Parathyroid adenoma (tissue), 2 donors: ENCODE measurements at regions not wholly inside any gene's neighbourhood (a gene's known extent, or its start where the extent isn't known, plus 50 kb on each side); places are given as distances from the start of the nearest gene placed in this dataset.

Experiments
- H2AFZ ChIP-seq: fragments of 300-600 bp; sonication (generic); one replicate; pipeline ENCODE4 v1.7.0; 2017; ENCODE audit warnings: antibody characterized with exemption, mild to moderate bottlenecking
- H3K27ac ChIP-seq: fragments of 300-600 bp; sonication (generic); one replicate; pipeline ENCODE4 v1.7.0; 2017
- H3K27me3 ChIP-seq: fragments of 300-600 bp; sonication (generic); one replicate; pipeline ENCODE4 v1.7.0; 2017; ENCODE audit warnings: low read length; ENCODE audit not compliant: control insufficient read depth, insufficient read depth
- H3K36me3 ChIP-seq: fragments of 300-600 bp; sonication (generic); one replicate; pipeline ENCODE4 v1.7.0; 2017; ENCODE audit warnings: low read length; ENCODE audit not compliant: control insufficient read depth, insufficient read depth
- H3K4me1 ChIP-seq: fragments of 300-600 bp; sonication (generic); one replicate; pipeline ENCODE4 v1.7.0; 2017; ENCODE audit warnings: control low read depth
- H3K4me2 ChIP-seq: fragments of 300-600 bp; sonication (generic); one replicate; pipeline ENCODE4 v1.7.0; 2017; ENCODE audit warnings: low read length
- H3K4me3 ChIP-seq: fragments of 300-600 bp; sonication (generic); one replicate; pipeline ENCODE4 v1.7.0; 2017; ENCODE audit warnings: low read depth, low read length
- H3K79me2 ChIP-seq: fragments of 300-600 bp; sonication (generic); one replicate; pipeline ENCODE4 v1.7.0; 2017; ENCODE audit warnings: control low read depth
- H3K9ac ChIP-seq: fragments of 300-600 bp; sonication (generic); one replicate; pipeline ENCODE4 v1.7.0; 2017; ENCODE audit warnings: mild to moderate bottlenecking
- H3K9me3 ChIP-seq: fragments of 300-600 bp; sonication (generic); one replicate; pipeline ENCODE4 v1.7.0; 2017; ENCODE audit warnings: low read length; ENCODE audit not compliant: control insufficient read depth
- CTCF ChIP-seq: fragments of 300-600 bp; sonication (generic); IDR thresholded peaks from one replicate; pipeline ENCODE4 v1.7.0; 2017; ENCODE audit warnings: antibody characterized with exemption, mild to moderate bottlenecking
- donor health status: primary hyperparathyroidism.

GRCh38 chr12:13880613-13881012 is 100.8 kb downstream of the GRIN2B start:
- Histone ChIP-seq H3K27ac (no peak overlapping the region), H2AFZ (no peak overlapping the region), H3K79me2 (no peaks in the 10 kb centered on the region), H3K4me1 (no peaks in the 10 kb centered on the region), H3K9me3 (no peaks in the 10 kb centered on the region), H3K27me3 (no peaks in the 10 kb centered on the region), H3K4me3 (no peak overlapping the region), H3K36me3 (no peaks in the 10 kb centered on the region), H3K9ac (no peak overlapping the region), H3K4me2 (no peak overlapping the region)
- no peak for TF ChIP-seq CTCF

GRCh38 chr12:13875744-13876143 is 105.7 kb downstream of the GRIN2B start:
- Histone ChIP-seq H3K79me2 (no peaks in the 10 kb centered on the region), H2AFZ (no peak overlapping the region), H3K27me3 (no peaks in the 10 kb centered on the region), H3K4me2 (no peak overlapping the region), H3K9ac (no peak overlapping the region), H3K36me3 (no peaks in the 10 kb centered on the region), H3K27ac (no peak overlapping the region), H3K9me3 (no peaks in the 10 kb centered on the region), H3K4me3 (no peak overlapping the region), H3K4me1 (no peaks in the 10 kb centered on the region)
- no peak for TF ChIP-seq CTCF

- TF ChIP-seq CTCF, result no peak
- no peaks in the 10 kb centered on the region for H3K9me3 ChIP-seq
Observed at GRCh38 chr12:13870255-13870654, 111.1 kb downstream of the GRIN2B start.

GRCh38 chr12:13864081-13864673 is 117.2 kb downstream of the GRIN2B start:
- H2AFZ ChIP-seq, result peak overlapping the region; percentile 45
- no peaks in the 10 kb centered on the region for H3K36me3 ChIP-seq
- no peak overlapping the region for H3K9ac ChIP-seq
- TF ChIP-seq CTCF, result peak; percentile 81
- no peak overlapping the region for H3K4me2 ChIP-seq
- no peaks in the 10 kb centered on the region for H3K27me3 ChIP-seq
- H3K4me1 ChIP-seq, result no peaks in the 10 kb centered on the region
- H3K9me3 ChIP-seq, result no peaks in the 10 kb centered on the region
- no peak overlapping the region for H3K4me3 ChIP-seq
- H3K79me2 ChIP-seq, result no peaks in the 10 kb centered on the region
- H3K27ac ChIP-seq, result no peak overlapping the region

More at GRCh38 chr12:13870255-13870654, 111.1 kb downstream of the GRIN2B start:
- Histone ChIP-seq H3K4me2 (no peak overlapping the region), H3K27me3 (no peaks in the 10 kb centered on the region), H3K36me3 (no peaks in the 10 kb centered on the region), H3K27ac (no peak overlapping the region), H2AFZ (no peak overlapping the region), H3K79me2 (no peaks in the 10 kb centered on the region), H3K4me3 (no peak overlapping the region), H3K4me1 (no peaks in the 10 kb centered on the region), H3K9ac (no peak overlapping the region)

- H3K4me1 ChIP-seq, result no peaks in the 10 kb centered on the region
- TF ChIP-seq CTCF, result no peak
Observed at GRCh38 chr12:13857750-13858149, 123.7 kb downstream of the GRIN2B start.

More at GRCh38 chr12:13857750-13858149, 123.7 kb downstream of the GRIN2B start:
- H3K4me2 ChIP-seq, result no peak overlapping the region
- no peaks in the 10 kb centered on the region for H3K27me3 ChIP-seq
- H2AFZ ChIP-seq, result no peak overlapping the region
- H3K9ac ChIP-seq, result no peak overlapping the region
- no peak overlapping the region for H3K4me3 ChIP-seq
- H3K36me3 ChIP-seq, result no peaks in the 10 kb centered on the region
- H3K27ac ChIP-seq, result no peak overlapping the region
- no peaks in the 10 kb centered on the region for H3K79me2 ChIP-seq
- H3K9me3 ChIP-seq, result no peaks in the 10 kb centered on the region
